Renal pelvis (tissue), 1 donor: ENCODE measurements at regions not wholly inside any gene's neighbourhood (a gene's known extent, or its start where the extent isn't known, plus 50 kb on each side); places are given as distances from the start of the nearest gene placed in this dataset.
A peak's percentile ranks its signal among the peaks of the same experiment; 100 is the strongest.
"Not testable (repeated sequence)": the region's sequence is repeated elsewhere in the genome, so short reads cannot be mapped to it uniquely, and the experiment has no call there.

Experiments
- DNase-seq: peaks from one replicate; pipeline ENCODE4 v3.0.0-alpha.2; 2013

DNA sequence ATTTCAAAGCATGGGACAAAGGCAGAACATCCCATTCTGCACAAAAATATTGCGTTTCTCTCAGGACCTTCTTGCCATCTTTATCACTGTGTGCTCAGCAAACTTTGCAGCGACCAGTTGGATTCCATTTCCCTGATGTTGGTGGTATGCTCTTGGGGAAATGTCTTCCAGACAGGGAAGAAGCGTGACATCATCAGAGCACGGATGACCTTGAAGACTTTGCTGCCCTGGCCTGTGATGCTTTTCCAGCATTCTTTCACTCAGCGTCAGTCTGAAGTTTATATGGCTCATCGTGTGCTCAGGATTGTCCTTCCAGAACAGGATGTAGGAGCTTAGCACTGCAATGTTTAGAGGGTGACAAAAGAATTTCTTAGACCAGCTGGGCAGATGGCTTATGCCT, 131.4 kb upstream of the F3 start:
- no peak for DNase-seq

DNA sequence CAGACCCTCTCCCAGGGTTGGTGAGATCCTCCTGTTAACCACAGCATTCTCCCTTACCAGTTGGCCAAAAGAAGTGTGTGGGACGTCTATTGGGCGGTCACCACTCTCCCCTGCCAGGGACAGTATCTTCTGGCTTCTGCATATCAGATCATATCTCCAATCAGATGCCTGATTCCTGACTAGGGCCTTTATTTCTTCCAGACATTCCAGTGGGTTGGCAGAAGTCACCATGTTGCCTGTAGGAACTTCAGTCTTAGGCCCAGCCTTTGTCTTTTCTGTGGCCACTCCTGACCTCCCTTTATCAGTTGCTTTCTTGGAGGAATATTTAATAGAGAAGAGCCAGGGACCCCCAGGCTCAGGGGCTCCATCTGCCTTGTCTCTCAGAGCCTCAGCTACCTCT, 130.4 kb upstream of the F3 start:
- no peak for DNase-seq

DNA sequence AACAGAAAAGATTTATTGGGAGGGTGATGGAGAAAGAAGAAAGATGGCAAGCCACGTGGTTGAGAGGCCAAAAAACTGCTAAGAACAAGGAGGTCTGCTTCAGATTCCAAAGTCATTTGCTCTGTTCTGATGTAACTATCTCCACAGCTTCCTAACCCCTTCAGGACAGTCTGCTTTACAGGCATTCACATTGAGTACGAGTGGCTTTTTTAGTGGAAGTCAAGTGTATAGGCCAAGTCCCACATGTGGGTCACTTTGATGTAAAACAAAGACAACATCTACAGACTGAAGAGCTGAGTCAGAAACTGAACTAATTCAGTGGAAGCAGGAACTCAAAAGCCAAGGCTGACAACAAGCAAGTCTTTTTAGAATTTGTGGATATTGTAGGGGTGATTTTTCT, 128.7 kb upstream of the F3 start:
- DNase-seq: no peak

DNA sequence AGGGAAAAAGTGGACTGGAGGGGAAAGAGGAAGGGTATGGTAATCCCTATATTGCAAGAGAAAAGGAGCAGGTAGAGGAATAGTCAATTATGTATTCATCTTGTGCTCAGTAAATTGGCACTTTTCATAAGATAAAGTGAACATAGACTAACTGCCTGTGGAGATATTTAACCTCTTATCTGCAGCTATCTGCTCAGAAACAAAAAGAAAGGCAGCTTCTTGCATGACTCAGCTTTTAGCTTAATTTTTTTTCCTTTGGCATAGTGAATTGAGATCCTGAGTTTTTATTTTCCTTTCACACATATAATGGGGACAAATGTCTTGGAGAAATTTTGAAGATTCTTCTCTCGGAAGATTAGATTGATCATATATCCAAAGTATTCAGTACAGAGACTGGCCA, 127.6 kb upstream of the F3 start:
- no peak for DNase-seq

DNA sequence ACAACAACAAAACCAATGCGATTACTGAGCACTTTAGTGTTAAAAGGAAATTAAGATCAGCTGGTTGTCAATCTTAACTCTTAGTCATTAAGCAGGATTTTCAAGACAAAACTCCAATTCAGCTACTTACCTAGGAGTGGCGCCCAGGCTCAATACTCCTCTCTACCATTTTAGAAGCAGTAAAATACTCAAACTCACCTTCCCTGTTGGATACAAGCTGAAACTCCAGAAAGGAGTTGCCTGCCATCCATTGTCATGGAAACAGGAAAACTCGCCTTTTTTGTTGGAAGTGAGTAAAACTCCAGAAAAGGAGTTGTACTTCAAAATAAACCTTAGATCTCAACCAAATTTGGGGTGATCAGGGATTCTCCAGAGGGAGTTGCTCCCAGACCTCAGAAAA, 127.0 kb upstream of the F3 start:
- DNase-seq: no peak

DNA sequence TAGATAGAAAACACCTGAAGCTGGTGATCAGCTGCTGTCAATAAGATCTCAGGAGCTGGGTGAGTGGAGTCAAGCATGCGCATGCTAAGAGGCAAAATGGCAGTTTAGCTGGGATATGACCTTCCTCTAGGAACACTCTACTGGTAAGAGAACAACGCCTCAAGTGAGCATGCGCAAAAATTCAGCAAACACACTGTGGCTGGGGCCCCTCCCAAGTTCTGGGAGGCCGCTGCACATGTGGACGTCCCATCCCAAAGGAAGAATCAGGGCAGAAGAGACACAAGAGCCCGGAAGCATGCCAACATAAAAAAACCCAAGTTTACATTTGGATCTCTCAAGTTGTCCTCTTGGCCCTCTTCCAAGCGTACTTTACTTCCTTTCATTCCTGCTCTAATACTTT, 126.3 kb upstream of the F3 start:
- DNase-seq: no peak

DNA sequence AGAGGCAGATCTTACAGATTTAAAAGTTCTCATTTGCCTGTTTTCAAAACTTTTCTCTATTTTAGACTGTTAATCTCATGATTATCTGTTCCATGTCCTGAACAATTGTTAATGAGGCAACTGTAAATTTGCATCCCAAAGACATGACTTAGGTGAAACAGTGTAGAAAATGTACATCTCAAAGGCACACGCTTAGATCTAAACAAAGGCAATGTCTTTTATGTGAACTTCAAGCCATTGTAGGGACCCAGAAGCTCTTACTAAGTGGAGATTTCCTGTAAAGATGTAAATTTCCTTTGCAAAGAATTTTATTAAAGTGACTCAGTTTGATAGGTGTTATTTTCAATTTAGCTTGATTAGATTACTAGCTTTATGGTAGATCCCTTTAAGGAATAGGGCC, 125.2 kb upstream of the F3 start:
- DNase-seq: no peak

DNA sequence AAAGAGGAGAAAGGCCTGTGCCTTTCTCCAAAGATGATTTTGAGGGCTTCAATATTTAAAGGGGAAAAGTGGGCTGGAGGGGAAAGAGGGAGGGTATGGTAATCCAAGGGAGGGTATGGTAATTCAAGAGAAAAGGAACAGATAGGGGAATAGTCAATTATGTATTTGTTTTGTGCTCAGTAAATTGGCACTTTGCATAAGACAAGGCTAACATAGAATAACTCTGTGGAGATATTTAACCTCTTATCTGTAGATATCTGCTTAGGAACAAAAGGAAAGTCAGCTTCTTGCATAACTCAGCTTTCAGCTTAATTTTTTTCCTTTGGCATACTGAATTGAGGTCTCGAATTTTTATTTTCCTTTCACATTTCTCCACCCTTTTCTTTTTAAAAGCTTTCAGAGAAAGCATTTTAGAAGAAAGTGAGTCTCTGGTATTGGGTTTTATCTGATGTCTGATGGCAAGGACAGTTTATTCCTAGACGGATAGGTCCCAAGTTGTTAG, 119.9 kb upstream of the F3 start:
- DNase-seq: no peak

GRCh38 chr1:94660994-94661393, 119.4 kb upstream of the F3 start:
- DNase-seq: no peak

GRCh38 chr1:94660258-94660657, 118.7 kb upstream of the F3 start:
- DNase-seq: no peak

GRCh38 chr1:94659202-94659601, 117.6 kb upstream of the F3 start:
- not testable (repeated sequence) for DNase-seq

GRCh38 chr1:94658221-94658620, 116.7 kb upstream of the F3 start:
- DNase-seq: no peak

DNA sequence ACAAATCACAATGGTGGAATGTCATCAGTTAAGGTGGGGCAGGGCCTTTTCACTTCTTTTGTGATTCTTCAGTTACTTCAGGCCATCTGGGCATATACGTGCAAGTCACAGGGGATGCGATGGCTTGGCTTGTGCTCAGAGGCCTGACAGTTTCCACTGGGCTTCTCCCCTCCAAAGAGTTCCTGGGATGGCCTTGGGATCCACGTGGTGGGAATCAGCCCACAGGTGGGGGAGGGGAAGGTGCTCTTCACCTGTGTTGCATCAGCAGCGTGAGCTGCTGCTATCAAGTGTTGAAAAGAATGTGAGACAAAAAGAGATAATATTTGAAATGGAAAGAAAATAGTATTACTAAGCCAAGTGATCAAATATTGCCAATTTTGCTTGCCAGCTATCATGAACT, 116.2 kb upstream of the F3 start:
- not testable (repeated sequence) for DNase-seq

- no peak for DNase-seq
These were observed 115.4 kb upstream of the F3 start for GRCh38 chr1:94656967-94657366.

DNA sequence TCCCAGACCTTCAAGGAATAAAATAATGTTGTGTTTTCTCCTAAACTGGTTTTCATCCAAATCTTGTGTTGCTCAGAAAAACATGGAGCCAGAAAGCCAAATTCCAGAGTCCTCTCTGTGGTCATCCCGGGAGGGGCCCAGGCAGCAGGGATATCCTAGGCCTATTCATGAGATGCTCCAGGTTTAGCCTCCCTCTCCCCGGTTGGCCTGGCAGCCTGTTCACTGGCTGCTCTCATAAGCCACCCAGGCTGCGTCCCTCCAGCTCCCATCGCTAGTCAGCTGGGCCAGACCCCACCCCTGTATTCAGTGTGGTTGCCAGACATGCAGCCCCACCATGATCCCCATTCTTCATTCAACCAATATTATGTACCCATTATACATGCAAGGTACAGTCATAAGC, 113.4 kb upstream of the F3 start:
- no peak for DNase-seq

- no peak for DNase-seq
These were observed 112.9 kb upstream of the F3 start for GRCh38 chr1:94654459-94654858.

GRCh38 chr1:94654031-94654430, 112.5 kb upstream of the F3 start:
- no peak for DNase-seq

- DNase-seq: no peak
These were observed 111.9 kb upstream of the F3 start for GRCh38 chr1:94653454-94653853.

DNA sequence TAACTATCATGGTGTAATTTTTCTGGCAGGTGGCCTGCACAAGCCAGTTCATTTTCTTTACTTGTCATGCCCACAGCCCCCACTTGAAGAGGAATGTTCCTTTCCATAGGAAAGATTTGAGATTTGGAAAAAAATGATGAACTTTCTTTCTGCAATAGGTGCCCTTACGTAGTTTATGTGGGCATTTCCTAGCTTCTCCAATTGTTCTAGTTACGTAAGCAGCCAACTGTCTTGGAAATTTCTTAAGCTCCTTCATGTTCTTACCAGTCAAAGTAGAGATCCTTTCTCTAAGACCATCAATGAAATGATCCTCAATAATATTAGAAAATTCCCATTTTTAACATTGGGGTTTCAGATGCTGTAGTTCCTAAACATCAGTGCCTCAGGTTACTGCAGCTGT, 109.5 kb upstream of the F3 start:
- no peak for DNase-seq

GRCh38 chr1:94650301-94650700, 108.7 kb upstream of the F3 start:
- no peak for DNase-seq

DNA sequence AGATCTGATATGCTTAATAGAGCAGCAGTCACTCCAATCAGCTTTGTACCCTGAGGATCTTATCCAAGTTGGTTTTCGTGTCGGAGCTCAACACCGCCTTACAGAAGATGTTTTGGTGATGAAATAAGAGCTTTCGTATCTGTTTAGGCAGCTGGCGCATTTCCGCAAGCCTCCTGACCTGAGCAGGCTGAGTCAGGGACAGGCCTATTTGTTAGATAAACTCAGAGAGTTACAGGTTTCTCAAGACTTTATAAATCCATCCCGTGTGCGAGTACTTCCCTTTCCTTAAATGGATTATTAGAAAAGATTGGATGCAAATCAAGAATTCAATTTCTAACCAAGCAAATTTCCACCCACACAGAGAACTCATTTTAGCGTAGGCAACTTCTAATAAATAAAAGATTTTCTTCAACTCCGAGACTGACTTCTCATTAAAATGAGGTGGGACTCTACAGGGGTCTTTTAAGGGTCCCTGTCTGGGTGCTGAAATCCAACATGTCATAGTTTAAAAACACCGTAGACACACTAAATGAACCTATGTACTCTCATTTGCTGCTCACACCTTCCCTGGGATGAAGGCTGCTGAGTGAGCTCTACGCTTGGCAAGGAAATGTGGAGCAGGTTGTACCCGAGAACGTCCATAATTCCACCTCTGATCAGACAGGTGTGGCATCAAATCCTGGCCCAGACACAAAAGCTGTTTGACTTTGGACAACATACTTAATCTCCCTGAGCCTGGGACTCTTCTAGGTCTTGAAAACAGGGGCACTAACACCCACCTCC, 106.9 kb upstream of the F3 start:
- DNase-seq: peak; percentile 49

DNA sequence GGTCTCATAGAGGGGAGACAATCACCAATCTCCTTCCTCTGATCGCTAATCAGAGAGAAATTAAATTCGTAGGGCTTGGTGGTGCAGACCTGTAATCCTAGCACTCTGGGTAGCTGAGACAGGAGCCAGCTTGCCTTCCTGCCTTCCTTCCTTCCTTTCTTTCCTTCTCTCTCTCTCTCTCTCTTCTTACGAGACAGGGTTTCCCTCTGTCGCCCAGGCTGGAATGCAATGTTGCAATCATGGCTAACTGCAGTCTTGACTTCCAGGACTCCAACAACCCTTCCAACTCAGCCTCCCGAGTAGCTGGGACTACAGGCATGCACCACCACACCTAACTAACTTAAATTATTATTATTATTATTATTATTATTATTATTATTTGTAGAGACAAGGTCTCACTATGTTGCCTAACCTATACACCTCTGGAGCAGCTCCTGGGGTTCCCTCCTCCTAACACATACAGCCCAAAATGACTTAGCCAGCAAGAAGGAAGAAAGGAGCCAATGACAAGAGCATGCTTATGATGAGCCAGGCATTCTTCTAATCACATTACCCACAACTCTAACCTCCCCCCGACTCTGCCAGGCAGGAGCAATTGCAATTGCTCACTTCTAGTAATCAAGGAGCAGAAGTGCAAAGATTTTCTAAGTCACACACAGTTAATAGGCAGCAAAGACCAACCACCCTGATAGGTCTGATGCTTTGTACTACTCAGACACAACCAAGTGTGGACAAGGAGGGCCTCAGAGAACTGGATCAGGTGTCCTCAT, 105.4 kb upstream of the F3 start:
- no peak for DNase-seq

- no peak for DNase-seq
These were observed 104.6 kb upstream of the F3 start for GRCh38 chr1:94646141-94646643.
